Ishikawa (cell line): ENCODE measurements at regions not wholly inside any gene's neighbourhood (a gene's known extent, or its start where the extent isn't known, plus 50 kb on each side); places are given as distances from the start of the nearest gene placed in this dataset.

Source experiments
- CREB1 ChIP-seq: IDR thresholded peaks from 2 replicates; pipeline ENCODE4 v1.6.1; 2012; ENCODE audit warnings: low read depth
- RAD21 ChIP-seq: IDR thresholded peaks from 2 replicates; pipeline ENCODE4 v1.6.1; 2012; ENCODE audit warnings: low read depth
- TAF1 ChIP-seq: IDR thresholded peaks from 2 replicates; pipeline ENCODE4 v1.6.1; 2012; ENCODE audit warnings: low read depth, mild to moderate bottlenecking
- TEAD4 ChIP-seq: IDR thresholded peaks from 2 replicates; pipeline ENCODE4 v1.6.1; 2012

DNA sequence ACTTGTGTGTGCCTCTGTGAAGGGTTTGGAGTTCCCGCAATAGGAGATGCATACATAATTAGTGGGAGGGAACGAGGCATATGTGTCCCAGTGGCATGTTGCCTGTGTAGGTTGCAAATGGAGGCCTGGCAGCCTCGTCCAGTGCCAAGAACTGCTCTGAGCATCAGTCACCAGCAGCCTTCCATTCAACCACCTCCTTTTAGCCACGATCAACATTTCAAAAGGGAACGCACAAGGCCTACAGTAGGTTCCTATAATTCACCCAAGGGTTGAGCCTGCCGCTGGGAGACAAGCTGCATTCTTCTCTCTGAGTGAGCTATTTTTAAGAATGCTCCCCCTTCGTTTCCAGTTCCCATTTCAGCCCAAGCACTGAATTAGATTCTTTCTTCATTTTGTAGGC lies 78.8 kb upstream of the CTNNB1 start:
- no peak for TF ChIP-seq TEAD4
- TF ChIP-seq TAF1 = no peak
- TF ChIP-seq CREB1 = no peak
- no peak for TF ChIP-seq RAD21
